Tongue (tissue), 1 donor: ENCODE measurements at regions not wholly inside any gene's neighbourhood (a gene's known extent, or its start where the extent isn't known, plus 50 kb on each side); places are given as distances from the start of the nearest gene placed in this dataset.

Experiments
- DNase-seq: peaks from one replicate; pipeline ENCODE4 v3.0.0-alpha.2; 2015

DNA sequence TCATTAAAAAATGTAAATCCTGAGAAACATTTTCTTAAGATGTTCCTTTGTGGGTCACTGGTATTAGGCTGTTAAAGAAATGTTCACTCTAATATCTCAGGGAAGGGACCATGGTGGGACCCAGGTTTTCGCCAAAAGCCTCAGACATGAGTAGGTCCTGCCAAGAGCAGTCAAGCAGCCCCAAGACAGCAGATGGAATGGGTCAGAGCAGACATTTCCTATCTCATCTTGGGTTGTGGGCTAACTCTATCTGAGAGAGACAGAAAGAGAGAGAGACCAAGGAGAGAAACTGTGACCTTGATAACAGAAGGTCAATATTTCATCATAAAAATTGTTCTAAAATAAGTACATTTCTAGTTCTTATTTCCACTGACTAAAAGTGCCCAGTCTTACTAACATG lies 661.7 kb downstream of the TSN start:
- DNase-seq, result no peak

DNA sequence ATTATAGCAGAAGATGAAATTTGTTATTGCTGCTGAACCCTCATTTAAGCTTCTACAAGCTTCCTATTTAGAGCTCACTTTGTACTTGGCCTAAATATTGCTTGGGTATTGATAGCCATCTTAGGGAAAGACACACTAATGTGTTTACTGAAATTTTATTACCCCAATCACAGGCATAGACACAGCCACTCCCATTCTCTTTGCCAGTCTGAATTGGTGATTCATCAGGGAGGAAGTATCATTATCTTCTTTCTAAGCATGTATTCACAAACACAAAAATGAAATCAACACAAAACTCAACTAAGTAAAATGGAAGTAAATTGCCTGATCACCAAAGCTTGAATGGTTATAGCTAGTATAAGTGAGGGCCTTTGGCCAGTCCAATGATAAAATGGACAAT lies 666.3 kb downstream of the TSN start:
- DNase-seq, result no peak

DNA sequence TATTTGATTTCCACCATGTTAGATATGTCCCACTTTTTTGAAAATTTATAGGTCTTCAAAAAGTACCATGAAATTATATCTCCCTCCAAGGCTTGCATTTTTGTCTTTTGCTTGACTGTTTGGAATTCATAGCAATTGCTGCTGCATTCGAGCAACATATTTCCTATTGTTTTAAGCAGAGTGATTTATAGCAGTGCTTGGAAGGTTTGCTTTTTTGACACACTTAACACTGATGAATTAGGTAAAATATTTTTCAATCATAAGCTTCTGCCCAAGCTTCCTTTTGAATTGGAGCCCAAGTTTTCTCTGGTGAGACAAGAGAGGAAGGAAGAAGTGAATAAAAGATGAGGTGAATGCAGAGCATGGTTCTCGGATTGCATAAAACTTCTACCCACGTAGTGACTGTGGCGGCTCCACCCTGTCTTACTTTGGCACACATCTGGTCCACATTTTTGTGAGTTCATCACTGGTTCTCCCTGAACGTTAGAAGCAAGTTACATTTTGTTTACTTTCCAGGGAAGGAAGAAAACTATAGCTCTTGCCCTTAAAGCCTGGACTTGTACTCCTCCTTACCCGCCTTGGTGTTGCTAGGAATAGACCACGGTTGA lies 667.0 kb downstream of the TSN start:
- DNase-seq, result no peak

DNA sequence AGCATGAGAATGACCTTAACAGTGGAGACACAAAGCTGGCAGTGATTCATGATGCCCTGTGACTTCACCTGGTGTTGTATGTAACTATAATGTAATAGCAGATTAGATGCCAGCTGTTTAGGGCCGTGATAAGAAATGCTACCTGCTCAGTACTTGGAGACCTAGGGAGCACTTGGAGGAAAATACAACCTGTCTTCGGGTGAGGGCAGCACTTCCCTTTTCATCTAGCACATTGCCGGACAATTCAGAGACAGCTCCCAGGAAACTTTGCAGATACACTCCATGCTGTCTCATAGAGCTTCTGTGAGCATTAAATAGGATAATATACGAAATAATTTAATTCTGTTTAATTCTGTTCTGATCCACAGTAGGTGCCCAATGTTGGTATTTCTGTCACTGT lies 668.5 kb downstream of the TSN start:
- no peak for DNase-seq

- DNase-seq, result no peak
Measured at GRCh38 chr2:122433123-122433754, 677.8 kb downstream of the TSN start.

GRCh38 chr2:122445003-122445402 lies 689.6 kb downstream of the TSN start:
- DNase-seq, result no peak

GRCh38 chr2:122446761-122447160 lies 691.3 kb downstream of the TSN start:
- no peak for DNase-seq

GRCh38 chr2:122447237-122447636 lies 691.8 kb downstream of the TSN start:
- no peak for DNase-seq

DNA sequence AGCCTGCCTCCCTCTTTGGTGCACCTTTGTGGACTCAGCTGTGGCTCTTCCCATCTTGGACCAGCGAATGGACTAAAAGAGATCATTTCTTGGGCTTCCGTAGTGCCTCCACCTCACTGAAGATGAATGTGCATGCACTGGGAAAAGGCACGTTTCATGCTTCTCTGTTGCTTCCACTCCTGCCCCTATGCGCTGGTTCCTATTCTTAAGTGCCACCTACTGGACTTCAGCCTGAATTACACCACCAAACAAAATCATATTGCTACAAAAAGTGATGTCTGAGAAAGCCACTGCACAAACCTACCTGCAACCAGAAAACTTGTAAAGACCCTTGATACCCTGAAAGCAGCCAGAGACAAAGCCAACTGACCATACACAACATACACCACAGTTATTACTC lies 695.6 kb downstream of the TSN start:
- no peak for DNase-seq

GRCh38 chr2:122451697-122452096 lies 696.2 kb downstream of the TSN start:
- no peak for DNase-seq

DNA sequence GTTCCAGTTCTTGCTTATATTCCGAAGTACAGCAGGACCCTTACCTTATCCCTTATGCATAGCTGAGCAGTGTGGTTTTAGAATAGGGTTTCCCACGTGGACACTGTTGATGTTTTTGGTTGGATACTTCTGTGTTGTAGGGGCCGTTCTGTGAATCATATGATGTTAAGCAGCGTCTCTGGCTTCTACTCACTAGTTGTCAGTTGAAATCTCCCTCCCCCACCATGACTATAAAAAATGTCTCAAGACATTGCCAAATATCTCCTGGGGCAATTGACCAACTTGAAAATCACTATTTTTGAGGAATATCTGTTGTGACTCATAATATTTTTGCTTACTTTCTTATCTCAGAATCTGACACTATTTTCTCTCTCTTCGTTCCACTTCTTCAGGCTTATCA lies 713.7 kb downstream of the TSN start:
- no peak for DNase-seq

DNA sequence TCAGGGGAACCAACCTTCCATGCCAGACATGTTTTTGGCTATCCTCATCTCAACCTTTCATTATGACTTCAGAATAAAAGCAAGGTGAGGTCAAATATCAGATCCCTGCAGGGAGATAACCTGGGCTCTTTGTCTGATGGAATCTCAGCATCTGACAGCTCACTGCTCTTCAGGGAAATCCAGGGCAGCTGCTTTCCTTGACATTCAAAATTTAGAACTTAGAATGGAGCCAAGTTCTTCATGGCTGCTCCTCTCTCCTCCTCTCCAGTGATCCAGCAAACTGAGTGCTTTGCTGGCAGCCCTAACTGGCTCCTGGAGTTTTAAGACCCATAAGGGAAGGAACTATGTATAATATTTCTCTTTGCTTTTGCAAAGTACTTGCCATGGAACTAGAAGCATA lies 716.3 kb downstream of the TSN start:
- peak; percentile 63 for DNase-seq

GRCh38 chr2:122478117-122478516 lies 722.7 kb downstream of the TSN start:
- DNase-seq, result peak; percentile 38

GRCh38 chr2:122478771-122479170 lies 723.3 kb downstream of the TSN start:
- peak; percentile 31 for DNase-seq

- DNase-seq, result no peak
Measured at GRCh38 chr2:122480501-122481243, 725.2 kb downstream of the TSN start.

- no peak for DNase-seq
Measured at GRCh38 chr2:122481244-122481622, 725.8 kb downstream of the TSN start.

DNA sequence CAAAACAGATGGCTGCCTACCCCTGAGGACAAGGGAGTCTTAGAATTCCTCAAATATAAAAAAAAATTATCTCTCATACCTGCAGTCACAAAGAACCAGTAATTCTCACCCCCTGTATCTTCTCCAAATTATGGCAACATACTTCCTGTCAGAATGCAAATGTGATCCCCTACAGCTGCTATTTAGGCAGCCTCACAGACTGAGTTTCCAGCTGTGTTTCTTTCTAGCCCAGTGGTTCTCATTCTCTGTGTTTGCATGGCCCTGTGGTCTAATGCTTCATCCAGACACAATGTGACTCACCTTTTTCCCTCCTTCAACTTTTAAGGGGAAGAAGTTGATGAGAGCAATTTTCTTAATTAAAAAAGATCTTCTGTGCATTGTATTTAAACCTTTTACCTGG lies 726.3 kb downstream of the TSN start:
- DNase-seq, result no peak

DNA sequence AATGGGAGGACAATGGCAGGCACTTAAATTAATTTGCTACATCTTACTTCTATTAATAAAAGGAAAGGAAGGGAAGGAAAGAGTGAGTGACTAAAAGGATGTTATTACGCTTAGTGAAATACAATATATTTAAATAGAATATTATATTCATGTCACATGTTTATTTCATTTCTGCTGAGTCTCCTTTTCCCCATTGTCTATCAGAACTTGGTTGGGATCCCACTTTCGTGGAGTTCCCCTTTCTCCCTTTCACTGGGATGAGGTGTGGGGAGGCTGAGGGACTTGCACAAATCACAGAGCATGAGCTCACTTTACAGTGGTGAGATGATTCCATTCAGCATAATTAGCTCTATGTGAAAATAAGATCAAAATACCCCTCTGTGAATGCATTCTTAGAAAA lies 730.6 kb downstream of the TSN start:
- DNase-seq, result no peak

DNA sequence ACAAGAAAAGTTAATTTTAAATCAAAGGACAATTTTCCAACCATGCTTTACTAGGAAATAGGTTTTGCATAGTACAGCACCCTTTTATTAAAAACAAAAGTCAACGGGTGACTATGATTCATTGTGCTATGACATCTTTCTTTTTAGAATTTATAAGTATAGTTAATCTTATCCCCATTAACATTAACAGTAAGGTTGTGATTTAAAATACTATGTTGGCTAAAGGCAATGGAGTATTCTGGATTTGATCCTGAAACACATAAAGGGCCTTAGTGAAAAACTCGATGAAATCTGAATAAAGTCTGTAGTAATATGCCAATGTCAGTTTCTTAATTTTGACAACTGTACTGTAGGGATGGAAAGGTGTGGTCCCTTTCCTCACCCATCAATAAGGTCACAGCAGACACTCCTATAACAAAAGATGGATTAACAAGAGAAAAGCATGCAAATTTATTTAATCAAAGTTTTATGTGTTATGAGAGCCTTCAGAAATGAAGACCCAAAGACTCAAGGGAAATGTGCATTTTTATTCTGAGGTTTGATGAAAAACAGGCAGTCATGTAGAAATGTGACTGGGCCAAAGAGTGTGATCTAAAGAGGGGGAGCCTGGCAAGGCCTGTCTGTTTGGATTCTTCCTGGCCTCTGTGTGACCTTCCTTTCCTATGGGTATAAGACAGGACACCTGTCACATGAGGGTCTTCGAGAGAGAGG lies 731.4 kb downstream of the TSN start:
- DNase-seq, result peak; percentile 25

GRCh38 chr2:122491011-122491410 lies 735.6 kb downstream of the TSN start:
- no peak for DNase-seq

GRCh38 chr2:122500316-122501105 lies 745.1 kb downstream of the TSN start:
- DNase-seq, result no peak

- DNase-seq, result no peak
Measured at GRCh38 chr2:122506620-122507019, 751.2 kb downstream of the TSN start.
